GM21825 (cell line): ENCODE measurements at regions not wholly inside any gene's neighbourhood (a gene's known extent, or its start where the extent isn't known, plus 50 kb on each side); places are given as distances from the start of the nearest gene placed in this dataset.
A peak's percentile ranks its signal among the peaks of the same experiment; 100 is the strongest.

Experiments used
- ATAC-seq: cut with Tn5 transposase; IDR thresholded peaks from one replicate; pipeline ENCODE4 v1.9.1; 2021; ENCODE audit warnings: mild to moderate bottlenecking, moderate library complexity; ENCODE audit not compliant: unreplicated experiment

GRCh38 chr5:8871446-8871845 is 674.4 kb downstream of the SEMA5A start:
- no peak for ATAC-seq

GRCh38 chr5:8875722-8876121 is 670.2 kb downstream of the SEMA5A start:
- no peak for ATAC-seq

- no peak for ATAC-seq
Observed at GRCh38 chr5:8879248-8879647, 666.6 kb downstream of the SEMA5A start.

- no peak for ATAC-seq
Observed at GRCh38 chr5:8884029-8884428, 661.8 kb downstream of the SEMA5A start.

DNA sequence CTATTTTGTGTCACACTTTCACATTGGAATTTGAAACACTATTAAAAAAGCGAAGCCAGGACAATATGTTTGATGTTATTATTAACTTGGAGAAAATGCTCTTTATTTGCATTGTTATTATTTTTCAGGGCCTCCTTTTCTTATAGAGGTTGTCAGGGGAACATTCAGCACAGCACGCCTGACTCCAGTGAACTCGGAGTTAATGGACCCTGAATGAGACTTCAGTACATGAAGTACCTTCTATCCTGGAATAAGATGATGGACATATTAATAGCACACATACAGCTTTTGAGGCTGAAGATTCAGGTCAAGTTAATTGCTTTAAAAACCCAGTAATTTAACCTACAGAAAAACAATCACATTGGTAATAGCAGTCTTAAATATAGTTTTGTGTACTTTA is 652.9 kb downstream of the SEMA5A start:
- no peak for ATAC-seq

DNA sequence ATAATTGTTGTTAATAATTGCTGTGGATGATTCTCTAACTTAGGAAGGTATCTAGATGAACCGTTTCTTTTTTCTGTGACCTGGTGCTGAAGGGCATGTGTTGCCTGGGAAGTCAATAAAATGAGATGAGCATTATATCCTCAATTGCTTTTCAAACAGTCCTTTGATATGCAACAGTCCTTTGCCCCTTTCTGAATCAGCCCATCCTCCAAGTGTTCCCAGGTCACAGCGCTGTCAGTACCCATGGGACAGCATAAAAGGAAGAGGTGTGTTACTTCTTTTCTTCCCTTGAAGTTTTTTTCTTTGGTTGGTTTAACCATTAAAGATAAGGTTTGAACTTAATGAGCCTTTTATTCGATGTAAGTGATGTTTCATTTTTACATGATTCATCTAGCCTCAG is 651.8 kb downstream of the SEMA5A start:
- ATAC-seq: no peak

DNA sequence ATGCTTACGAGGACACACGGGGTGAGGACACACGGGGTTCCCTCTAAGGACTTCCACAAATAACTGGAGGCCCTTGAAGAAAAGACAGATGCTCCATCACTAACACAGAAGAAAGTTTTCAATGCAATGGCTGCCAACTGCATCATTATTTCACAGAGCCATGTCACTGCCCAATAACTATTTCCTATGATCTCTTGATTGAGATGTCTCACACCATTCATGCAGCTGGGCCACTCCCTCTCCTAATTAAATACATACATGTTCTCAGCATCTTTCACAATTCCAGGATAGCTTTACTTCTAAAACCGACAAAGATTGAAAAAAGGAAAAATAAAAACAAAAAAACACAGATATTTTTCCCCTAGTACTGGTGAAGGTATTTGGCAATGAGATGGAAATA is 650.8 kb downstream of the SEMA5A start:
- no peak for ATAC-seq

- ATAC-seq: no peak
Observed at GRCh38 chr5:8895599-8895998, 650.3 kb downstream of the SEMA5A start.

DNA sequence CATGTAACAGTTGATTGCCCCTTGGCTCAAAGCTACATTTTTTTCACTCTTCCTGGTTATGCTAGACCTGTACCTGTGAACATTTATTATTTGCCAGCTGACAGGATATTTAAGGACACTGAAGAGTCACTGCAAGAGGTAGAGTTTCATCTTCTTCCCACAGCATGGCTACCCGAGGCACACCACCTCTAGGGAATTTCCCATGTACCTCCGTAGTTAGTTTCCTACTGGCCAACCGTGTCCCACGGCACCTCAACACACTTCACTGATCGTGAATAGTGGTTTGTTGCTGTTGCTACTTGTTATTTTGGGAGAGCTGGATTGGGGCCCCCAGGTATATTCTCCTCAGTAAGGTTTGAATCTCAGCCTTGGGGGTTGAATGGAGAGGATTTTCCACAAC is 648.6 kb downstream of the SEMA5A start:
- no peak for ATAC-seq

GRCh38 chr5:8905021-8905420 is 640.9 kb downstream of the SEMA5A start:
- no peak for ATAC-seq

- no peak for ATAC-seq
Observed at GRCh38 chr5:8906303-8906967, 639.4 kb downstream of the SEMA5A start.

DNA sequence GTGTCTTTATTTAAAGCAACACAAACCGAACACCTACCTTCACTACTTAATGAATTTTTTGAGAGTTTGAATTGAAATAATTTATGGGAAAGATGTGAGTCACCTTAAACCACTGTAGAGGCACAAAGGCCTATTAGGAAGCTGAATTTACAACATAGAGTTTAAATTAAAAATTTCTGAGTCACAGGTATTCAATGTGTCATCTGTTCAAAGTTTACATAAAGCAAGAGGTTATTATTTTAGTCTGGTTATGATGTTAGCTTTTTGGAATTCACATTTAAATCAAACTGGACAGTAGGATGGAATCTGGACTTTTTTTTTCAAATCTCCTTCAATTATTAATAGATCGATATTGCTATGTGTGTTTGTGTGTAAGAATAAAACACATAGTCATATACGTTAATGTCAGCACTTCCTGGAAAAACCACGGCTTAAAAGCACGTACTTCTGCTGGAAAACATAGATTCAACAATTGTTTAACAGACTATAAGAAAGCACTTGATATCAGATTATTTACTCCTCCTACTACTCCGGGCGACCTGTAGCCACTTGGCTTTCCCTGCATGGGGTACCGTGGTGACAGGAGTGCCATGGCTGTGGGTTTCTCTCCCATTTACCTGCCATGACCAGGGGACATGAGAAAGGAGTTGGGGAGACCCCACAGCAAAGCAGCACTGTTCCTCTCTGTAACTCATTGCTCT is 638.6 kb downstream of the SEMA5A start:
- ATAC-seq: no peak

GRCh38 chr5:8908055-8908683 is 637.7 kb downstream of the SEMA5A start:
- peak; percentile 50 for ATAC-seq

GRCh38 chr5:8912106-8912505 is 633.8 kb downstream of the SEMA5A start:
- no peak for ATAC-seq

- ATAC-seq: no peak
Observed at GRCh38 chr5:8913522-8913921, 632.4 kb downstream of the SEMA5A start.

GRCh38 chr5:8919096-8919495 is 626.8 kb downstream of the SEMA5A start:
- ATAC-seq: no peak

GRCh38 chr5:8923526-8923925 is 622.3 kb downstream of the SEMA5A start:
- ATAC-seq: no peak

DNA sequence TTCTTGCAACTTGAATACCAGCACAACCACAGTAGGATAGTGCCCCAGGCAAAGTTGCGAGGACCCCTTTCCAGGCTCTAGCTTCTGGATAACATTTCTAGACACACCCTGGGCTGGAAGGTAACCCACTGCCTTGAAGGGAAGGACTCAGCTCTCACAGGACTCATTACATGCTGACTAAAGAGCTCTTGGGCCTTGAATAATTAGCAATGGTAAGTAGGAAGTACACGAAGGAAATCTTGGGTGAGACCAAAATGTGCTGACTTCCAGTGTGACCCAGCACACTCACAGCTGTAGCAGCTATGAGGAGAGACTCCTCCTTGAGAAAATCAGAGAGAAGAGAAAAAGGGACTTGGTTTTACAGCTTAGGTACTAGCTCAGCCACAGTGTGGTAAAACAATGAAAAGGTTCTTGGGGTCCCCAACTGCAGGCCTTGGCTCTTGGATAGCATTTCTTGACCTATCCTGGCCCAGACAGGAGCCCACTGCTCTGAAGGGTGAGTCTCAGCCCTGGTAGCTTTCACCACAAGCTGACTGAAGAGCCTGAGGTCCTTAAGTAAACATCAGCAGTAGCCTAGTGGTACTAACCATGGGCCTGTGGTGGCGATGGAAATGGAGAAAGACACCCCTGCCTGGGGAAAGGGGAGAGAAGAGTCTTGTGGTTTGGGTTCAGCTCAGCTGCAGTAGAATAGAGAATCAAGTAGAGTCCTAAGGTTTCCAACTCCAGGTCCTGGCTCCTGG is 621.7 kb downstream of the SEMA5A start:
- no peak for ATAC-seq

GRCh38 chr5:8930021-8930420 is 615.9 kb downstream of the SEMA5A start:
- ATAC-seq: no peak

- ATAC-seq: no peak
Observed at GRCh38 chr5:8934455-8934854, 611.4 kb downstream of the SEMA5A start.

GRCh38 chr5:8940934-8941333 is 604.9 kb downstream of the SEMA5A start:
- ATAC-seq: no peak

DNA sequence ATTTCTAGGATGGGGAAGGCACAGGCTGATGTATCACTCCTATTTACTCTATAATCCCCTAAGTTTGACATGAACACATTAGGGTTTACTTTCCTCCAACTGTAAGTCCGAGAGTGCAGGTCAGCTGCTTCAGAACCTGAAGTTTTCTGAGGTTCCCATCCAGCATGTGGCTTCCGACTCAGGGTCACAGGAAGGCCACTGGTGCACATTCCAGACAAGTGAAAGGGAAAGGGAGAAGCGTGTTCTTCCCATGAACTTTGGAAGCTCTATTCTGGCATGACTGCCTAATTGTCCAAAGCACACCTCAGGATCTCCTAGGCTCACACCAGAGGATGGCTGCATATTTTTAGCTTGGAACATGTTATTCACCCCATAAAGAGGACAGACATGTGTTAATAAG is 602.6 kb downstream of the SEMA5A start:
- ATAC-seq: no peak
